ENCODE measurements at regions not wholly inside any gene's neighbourhood (a gene's known extent, or its start where the extent isn't known, plus 50 kb on each side); places are given as distances from the start of the nearest gene placed in this dataset.

DNA sequence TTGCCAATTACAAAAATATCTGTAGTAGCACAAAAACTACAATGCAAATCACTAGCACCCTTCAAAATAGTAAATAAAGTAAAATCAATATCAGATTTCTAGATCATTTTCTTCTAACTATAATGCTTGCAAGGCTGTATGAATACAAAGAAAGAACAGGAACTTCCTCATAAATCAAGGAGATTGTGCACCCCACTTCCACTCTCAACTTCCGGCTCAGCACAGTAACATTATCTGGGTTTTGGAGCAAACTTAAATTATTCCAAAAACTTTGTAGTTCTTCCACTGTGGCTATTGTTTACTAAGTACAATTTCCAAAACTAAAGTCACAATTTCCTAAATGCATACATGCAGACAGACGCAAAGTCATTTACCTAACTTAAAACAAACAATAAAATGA, 778.3 kb upstream of the SLC10A2 start:
- no peaks in the 10 kb centered on the region for H3K36me3 ChIP-seq
- H3K27me3 ChIP-seq, result no peaks in the 10 kb centered on the region
- TF ChIP-seq, protein P1, sequence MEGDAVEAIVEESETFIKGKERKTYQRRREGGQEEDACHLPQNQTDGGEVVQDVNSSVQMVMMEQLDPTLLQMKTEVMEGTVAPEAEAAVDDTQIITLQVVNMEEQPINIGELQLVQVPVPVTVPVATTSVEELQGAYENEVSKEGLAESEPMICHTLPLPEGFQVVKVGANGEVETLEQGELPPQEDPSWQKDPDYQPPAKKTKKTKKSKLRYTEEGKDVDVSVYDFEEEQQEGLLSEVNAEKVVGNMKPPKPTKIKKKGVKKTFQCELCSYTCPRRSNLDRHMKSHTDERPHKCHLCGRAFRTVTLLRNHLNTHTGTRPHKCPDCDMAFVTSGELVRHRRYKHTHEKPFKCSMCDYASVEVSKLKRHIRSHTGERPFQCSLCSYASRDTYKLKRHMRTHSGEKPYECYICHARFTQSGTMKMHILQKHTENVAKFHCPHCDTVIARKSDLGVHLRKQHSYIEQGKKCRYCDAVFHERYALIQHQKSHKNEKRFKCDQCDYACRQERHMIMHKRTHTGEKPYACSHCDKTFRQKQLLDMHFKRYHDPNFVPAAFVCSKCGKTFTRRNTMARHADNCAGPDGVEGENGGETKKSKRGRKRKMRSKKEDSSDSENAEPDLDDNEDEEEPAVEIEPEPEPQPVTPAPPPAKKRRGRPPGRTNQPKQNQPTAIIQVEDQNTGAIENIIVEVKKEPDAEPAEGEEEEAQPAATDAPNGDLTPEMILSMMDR (IDR thresholded peaks at IDR 0.05; ENCODE audit: low read depth, low read length), result no peak
- H3K9me3 ChIP-seq (ENCODE audit: low read depth), result no peaks in the 10 kb centered on the region
- H3K4me3 ChIP-seq, result no peak overlapping the region
- H3K27ac ChIP-seq, result no peak overlapping the region
- no peaks in the 10 kb centered on the region for H3K4me1 ChIP-seq (ENCODE audit: low read depth)
- no peak for DNase-seq (ENCODE audit: low read depth in 1 of 2, low spot score in 1 of 2)

DNA sequence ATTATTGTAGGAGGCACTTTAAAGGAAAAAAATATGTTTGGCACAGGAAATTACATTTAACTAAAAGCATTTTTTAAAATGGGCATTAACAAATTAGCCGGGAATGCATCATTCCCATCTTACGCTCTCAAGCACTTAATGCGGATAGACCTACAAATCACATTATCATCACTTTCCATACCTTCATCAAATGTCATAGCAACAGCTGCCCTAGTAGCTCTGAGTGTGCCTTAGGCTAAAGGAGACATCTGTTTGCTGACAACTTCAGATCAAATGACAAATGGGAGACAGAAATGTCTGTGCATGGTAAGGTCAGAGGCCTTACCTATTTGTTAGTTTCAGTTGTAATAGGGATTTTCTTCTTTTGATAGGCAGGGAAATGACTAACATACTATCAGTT, 773.2 kb upstream of the SLC10A2 start:
- Histone ChIP-seq H3K4me3 (no peak overlapping the region), H3K9me3 (ENCODE audit: low read depth) (no peaks in the 10 kb centered on the region), H3K4me1 (ENCODE audit: low read depth) (no peaks in the 10 kb centered on the region), H3K27ac (no peak overlapping the region), H3K36me3 (no peaks in the 10 kb centered on the region), H3K27me3 (no peaks in the 10 kb centered on the region)
- DNase-seq (ENCODE audit: low read depth in 1 of 2, low spot score in 1 of 2), result no peak
- TF ChIP-seq, protein P1 (IDR thresholded peaks at IDR 0.05; ENCODE audit: low read depth, low read length), result no peak

DNA sequence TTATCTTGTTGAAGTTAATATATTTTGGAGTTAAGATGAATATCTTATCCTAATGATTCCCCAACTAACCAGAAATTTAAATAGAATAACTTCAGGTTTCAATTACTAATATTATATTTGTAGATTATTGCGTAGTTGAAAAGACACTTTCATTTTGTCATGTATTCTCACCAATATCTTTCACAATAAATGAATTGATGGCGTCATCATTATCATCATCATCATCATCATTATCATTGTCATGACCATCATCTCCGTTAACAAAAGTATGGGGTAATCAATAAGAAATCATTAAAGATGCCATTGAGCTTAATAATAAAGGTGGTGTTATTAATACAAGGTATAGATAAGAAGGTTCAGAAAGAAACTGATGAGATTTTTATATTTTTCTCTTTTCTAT, 768.8 kb upstream of the SLC10A2 start:
- no peak for DNase-seq (ENCODE audit: low read depth in 1 of 2, low spot score in 1 of 2)
- Histone ChIP-seq H3K4me1 (ENCODE audit: low read depth) (no peaks in the 10 kb centered on the region), H3K36me3 (no peaks in the 10 kb centered on the region), H3K4me3 (no peak overlapping the region), H3K9me3 (ENCODE audit: low read depth) (no peaks in the 10 kb centered on the region), H3K27me3 (no peaks in the 10 kb centered on the region), H3K27ac (no peak overlapping the region)
- TF ChIP-seq, protein P1 (IDR thresholded peaks at IDR 0.05; ENCODE audit: low read depth, low read length), result no peak

DNA sequence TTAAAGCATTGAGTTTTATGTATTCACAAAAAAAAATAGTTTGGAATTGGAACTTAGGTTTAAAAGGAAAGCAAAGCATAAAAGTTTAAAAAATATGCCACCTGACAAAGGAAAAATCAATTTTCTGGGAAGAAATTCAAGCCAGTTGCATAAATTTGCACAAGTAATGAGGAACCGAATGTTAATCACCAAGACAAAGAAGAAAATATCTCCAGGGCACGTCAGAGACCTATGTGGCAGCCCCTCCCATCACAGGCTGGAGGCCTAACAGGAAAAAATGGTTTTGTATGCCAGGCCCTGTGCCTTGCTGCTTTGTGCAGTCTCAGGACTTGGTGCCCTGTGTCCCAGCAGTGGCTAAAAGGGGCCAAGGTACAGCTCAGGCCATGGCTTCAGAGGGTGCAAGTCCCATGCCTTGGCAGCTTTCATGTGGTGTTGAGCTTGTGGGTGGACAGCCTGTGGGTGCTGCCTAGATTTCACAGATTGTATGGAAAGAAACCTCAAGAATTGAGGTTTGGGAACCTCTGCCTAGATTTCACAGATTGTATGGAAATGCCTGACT, 767.2 kb upstream of the SLC10A2 start:
- Histone ChIP-seq H3K36me3 (no peaks in the 10 kb centered on the region), H3K27me3 (no peaks in the 10 kb centered on the region), H3K9me3 (ENCODE audit: low read depth) (no peaks in the 10 kb centered on the region), H3K4me1 (ENCODE audit: low read depth) (no peaks in the 10 kb centered on the region), H3K27ac (no peak overlapping the region), H3K4me3 (no peak overlapping the region)
- DNase-seq (ENCODE audit: low read depth in 1 of 2, low spot score in 1 of 2), result no peak
- TF ChIP-seq, protein P1 (IDR thresholded peaks at IDR 0.05; ENCODE audit: low read depth, low read length), result no peak

DNA sequence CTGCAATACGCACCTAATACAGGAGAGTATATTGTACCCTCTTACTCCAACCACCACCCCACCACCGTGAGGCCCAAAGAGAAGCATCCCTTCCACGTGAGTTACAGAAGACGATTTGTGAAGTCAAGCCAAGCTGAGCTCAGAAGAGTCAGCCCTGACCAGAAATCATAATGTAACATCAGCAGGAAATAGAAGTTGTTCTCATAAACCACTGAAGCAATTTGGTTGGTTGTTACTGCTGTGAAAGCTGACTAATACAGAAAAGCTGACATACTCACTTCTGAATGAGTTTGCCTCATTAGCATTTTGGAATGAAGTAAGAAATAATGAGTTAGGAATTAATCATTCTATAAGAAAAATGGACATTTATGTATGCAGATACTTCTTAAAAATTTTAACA, 749.4 kb upstream of the SLC10A2 start:
- TF ChIP-seq, protein P1 (IDR thresholded peaks at IDR 0.05; ENCODE audit: low read depth, low read length), result no peak
- peak in 1 of 2 donors; percentile 9 for DNase-seq (ENCODE audit: low read depth in 1 of 2, low spot score in 1 of 2)
- no peaks in the 10 kb centered on the region for H3K36me3 ChIP-seq
- H3K27ac ChIP-seq, result no peak overlapping the region
- no peaks in the 10 kb centered on the region for H3K27me3 ChIP-seq
- no peaks in the 10 kb centered on the region for H3K9me3 ChIP-seq (ENCODE audit: low read depth)
- no peak overlapping the region for H3K4me3 ChIP-seq
- H3K4me1 ChIP-seq (ENCODE audit: low read depth), result no peaks in the 10 kb centered on the region

DNA sequence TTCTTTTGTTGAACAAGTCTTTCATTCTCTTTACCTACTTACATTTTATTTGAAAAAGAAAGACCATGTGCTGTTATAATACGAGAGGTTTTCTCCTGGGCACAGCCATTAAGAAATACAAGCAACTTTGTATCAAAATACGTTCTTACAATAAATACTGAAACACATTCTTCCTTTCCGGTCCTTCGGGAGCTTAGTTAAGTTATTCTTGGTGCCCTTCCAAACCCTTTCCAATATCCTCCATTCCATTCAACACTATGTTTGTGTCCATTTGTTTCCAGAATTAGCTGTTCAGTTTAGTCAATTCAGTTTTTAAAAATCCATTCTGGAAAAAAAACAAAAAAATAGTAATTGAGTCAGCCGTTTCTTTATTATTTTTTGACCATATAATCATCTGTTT, 746.8 kb upstream of the SLC10A2 start:
- no peaks in the 10 kb centered on the region for H3K4me1 ChIP-seq (ENCODE audit: low read depth)
- peak in 1 of 2 donors; percentile 51 for DNase-seq (ENCODE audit: low read depth in 1 of 2, low spot score in 1 of 2)
- TF ChIP-seq, protein P1 (IDR thresholded peaks at IDR 0.05; ENCODE audit: low read depth, low read length), result no peak
- H3K27ac ChIP-seq, result no peak overlapping the region
- H3K36me3 ChIP-seq, result no peaks in the 10 kb centered on the region
- no peak overlapping the region for H3K4me3 ChIP-seq
- H3K27me3 ChIP-seq, result no peaks in the 10 kb centered on the region
- no peaks in the 10 kb centered on the region for H3K9me3 ChIP-seq (ENCODE audit: low read depth)

All from cardiac muscle cell (in vitro differentiated cells and primary cell).